B cell (primary cell): ENCODE measurements at regions not wholly inside any gene's neighbourhood (a gene's known extent, or its start where the extent isn't known, plus 50 kb on each side); places are given as distances from the start of the nearest gene placed in this dataset.

Experiments used
- ATAC-seq: fragments of 200-7000 bp; cut with Tn5 transposase; one replicate; pipeline ENCODE4 v1.10.0; 2021; ENCODE audit warnings: low read depth, mild to moderate bottlenecking, moderate number of reproducible peaks, moderate library complexity
- CTCF ChIA-PET: fragments of 350-600 bp; sonication (Branson Sonifier 250); formaldehyde crosslinking; loops from one replicate; lab custom pipeline; 2021; ENCODE audit warnings: antibody characterized with exemption, inconsistent platforms; lab: Charles Lee
- POLR2A ChIA-PET: fragments of 350-600 bp; sonication (Branson Sonifier 250); formaldehyde crosslinking; loops from one replicate; lab custom pipeline; 2021; ENCODE audit warnings: antibody characterized with exemption; lab: Charles Lee
- DNase-seq: peaks from one replicate; pipeline ENCODE4 v3.0.0; 2013
- H2AFZ ChIP-seq: 2 replicates; pipeline ENCODE4 v1.6.1; 2012; ENCODE audit warnings: mild to moderate bottlenecking, low read depth, low read length; ENCODE audit not compliant: insufficient read depth, poor library complexity, severe bottlenecking
- H3K27ac ChIP-seq, 2 donors: 1 replicate in 1 of 2; 2 replicates in 1 of 2; pipeline ENCODE4 v1.5.1; 2012 to 2013; ENCODE audit warnings: low read length in 2 of 2, mild to moderate bottlenecking in 2 of 2, moderate library complexity in 1 of 2
- H3K27me3 ChIP-seq, 4 experiments: fragments of 200-600 bp in 1 of 4; sonication (generic) in 1 of 4; replicated peaks in 1 of 4; 1 replicate in 2 of 4; 2 replicates in 2 of 4; pipeline versions ENCODE4 v1.6.1 to v1.7.0; 2013 to 2016; ENCODE audit warnings: low read length in 3 of 4, mild to moderate bottlenecking in 2 of 4, mixed read lengths in 1 of 4, moderate library complexity in 1 of 4; ENCODE audit not compliant: insufficient read depth in 4 of 4, control insufficient read depth in 3 of 4; ENCODE audit errors: control extremely low read depth in 1 of 4
- H3K36me3 ChIP-seq, 2 experiments: replicated peaks in 1 of 2; 1 replicate in 1 of 2; 2 replicates in 1 of 2; pipeline versions ENCODE4 v1.6.1 to v1.7.1; 2013; ENCODE audit warnings: low read length in 1 of 2; ENCODE audit not compliant: insufficient read depth in 2 of 2, control insufficient read depth in 1 of 2; ENCODE audit errors: control extremely low read depth in 1 of 2, extremely low read depth in 1 of 2
- H3K4me1 ChIP-seq, 2 donors: fragments of 200-600 bp in 1 of 2; sonication (generic) in 1 of 2; 1 replicate in 1 of 2; 2 replicates in 1 of 2; pipeline versions ENCODE4 v1.5.1 to v1.6.1; 2013 to 2017; ENCODE audit warnings: low read length in 2 of 2; ENCODE audit not compliant: control insufficient read depth in 2 of 2, insufficient read depth in 2 of 2
- H3K4me2 ChIP-seq: replicated peaks from 2 replicates; pipeline ENCODE3; 2012; ENCODE audit warnings: mild to moderate bottlenecking, low read depth, low read length; ENCODE audit not compliant: poor library complexity, severe bottlenecking
- H3K4me3 ChIP-seq, 5 experiments: fragments of 200-600 bp in 1 of 5; sonication (generic) in 1 of 5; 1 replicate in 3 of 5; 2 replicates in 2 of 5; pipeline versions ENCODE4 v1.5.1 to v1.7.0; 2011 to 2016; ENCODE audit warnings: low read length in 4 of 5, mild to moderate bottlenecking in 4 of 5, low read depth in 2 of 5, control low read depth in 1 of 5, moderate library complexity in 1 of 5; ENCODE audit not compliant: insufficient read depth in 1 of 5; ENCODE audit errors: control extremely low read depth in 1 of 5, extremely low read depth in 1 of 5
- H3K79me2 ChIP-seq: fragments of 200-600 bp; sonication (generic); one replicate; pipeline ENCODE4 v1.6.0; 2016; ENCODE audit warnings: low read length; ENCODE audit not compliant: control insufficient read depth, insufficient read depth
- H3K9ac ChIP-seq: fragments of 200-600 bp; sonication (generic); 2 replicates; pipeline ENCODE4 v1.6.1; 2017; ENCODE audit warnings: mild to moderate bottlenecking, low read length, moderate library complexity
- H3K9me3 ChIP-seq, 3 donors: one replicate each; pipeline versions ENCODE4 v1.6.1 to v1.7.1; 2013; ENCODE audit warnings: low read length in 2 of 3; ENCODE audit not compliant: control insufficient read depth in 2 of 3, insufficient read depth in 1 of 3; ENCODE audit errors: control extremely low read depth in 1 of 3
- H4K20me1 ChIP-seq: 2 replicates; pipeline ENCODE4 v1.6.0; 2012; ENCODE audit warnings: mild to moderate bottlenecking, low read length; ENCODE audit not compliant: insufficient read depth, control insufficient read depth, poor library complexity, severe bottlenecking
- H3K27ac Mint-ChIP-seq: one replicate; pipeline ENCODE4 v1.8.0; 2021; ENCODE audit warnings: mixed read lengths
- H3K27me3 Mint-ChIP-seq: one replicate; pipeline ENCODE4 v1.8.0; 2021; ENCODE audit warnings: mixed read lengths
- H3K4me1 Mint-ChIP-seq: one replicate; pipeline ENCODE4 v1.8.0; 2021; ENCODE audit warnings: mixed read lengths
- H3K4me3 Mint-ChIP-seq: one replicate; pipeline ENCODE4 v1.8.0; 2021; ENCODE audit warnings: mixed read lengths
- H3K9me3 Mint-ChIP-seq: one replicate; pipeline ENCODE4 v1.8.0; 2022; ENCODE audit warnings: mixed read lengths; ENCODE audit not compliant: insufficient read depth
- EZH2 ChIP-seq: IDR thresholded peaks from 2 replicates; pipeline ENCODE4 v1.6.1; 2012; ENCODE audit warnings: borderline replicate concordance, low read depth, mild to moderate bottlenecking, moderate library complexity, low read length; ENCODE audit not compliant: insufficient read depth, poor library complexity, severe bottlenecking
- WGBS: methylation state at CpG from one replicate; pipeline ENCODE4 v1.1.5; 2013; ENCODE audit warnings: missing lambda C conversion rate; ENCODE audit not compliant: insufficient coverage; 5-methylcytosine and 5-hydroxymethylcytosine counted together
- intact Hi-C: fragments of 100-400 bp; cut with micrococcal nuclease; formaldehyde crosslinking; loops from one replicate; pipeline ENCODE4 v1.10.0; 2022
- TF ChIP-seq, protein P1 (sequence below): fragments of 200-600 bp; IDR thresholded peaks from one replicate; pipeline ENCODE4 v1.8.0; 2022; ENCODE audit warnings: antibody characterized with exemption, mild to moderate bottlenecking

DNA sequence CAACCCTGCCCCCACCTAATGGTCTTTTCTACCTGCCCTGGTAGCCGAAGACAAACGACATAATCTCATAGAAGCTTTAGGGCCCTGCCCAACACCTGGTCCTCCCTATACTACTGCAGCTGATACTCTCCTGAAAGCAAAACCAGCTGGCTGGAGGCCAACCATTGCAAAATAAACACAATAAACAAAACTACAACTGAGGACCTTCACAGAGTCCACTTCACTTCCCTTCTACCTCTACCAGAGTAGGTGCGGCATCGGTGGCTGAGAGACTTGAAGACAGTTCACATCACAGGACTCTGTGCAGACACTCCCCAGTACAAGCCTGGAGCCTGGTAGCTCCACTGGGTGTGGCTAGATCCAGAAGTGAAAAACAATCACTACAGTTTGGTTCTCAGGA, 476.2 kb downstream of the MMUT start:
- DNase-seq (no peak), ATAC-seq (no peak)
- intact Hi-C loops = no loop called here
- Histone ChIP-seq H3K36me3 (no peaks in the 10 kb centered on the region), H3K27me3 (no peaks in the 10 kb centered on the region), H3K9me3 (peaks cover 0 to 37% (median 6%) of the 10 kb centered on the region in 3 donors), H4K20me1 (no peaks in the 10 kb centered on the region), H3K4me3 (no peak overlapping the region), H2AFZ (no peak overlapping the region), H3K4me1 (no peaks in the 10 kb centered on the region), H3K27ac (no peak overlapping the region), H3K79me2 (no peaks in the 10 kb centered on the region), H3K9ac (no peak overlapping the region), H3K4me2 (no peak overlapping the region)
- Mint-ChIP-seq H3K27ac (no peak overlapping the region), H3K4me3 (no peak overlapping the region), H3K9me3 (peaks cover 3% of the 10 kb centered on the region), H3K27me3 (no peaks in the 10 kb centered on the region), H3K4me1 (no peaks in the 10 kb centered on the region)
- CTCF ChIA-PET = no interaction called here
- 93% methylated on average over 2 of the region's 4 CpGs for WGBS
- POLR2A ChIA-PET = no interaction called here
- TF ChIP-seq, protein P1, sequence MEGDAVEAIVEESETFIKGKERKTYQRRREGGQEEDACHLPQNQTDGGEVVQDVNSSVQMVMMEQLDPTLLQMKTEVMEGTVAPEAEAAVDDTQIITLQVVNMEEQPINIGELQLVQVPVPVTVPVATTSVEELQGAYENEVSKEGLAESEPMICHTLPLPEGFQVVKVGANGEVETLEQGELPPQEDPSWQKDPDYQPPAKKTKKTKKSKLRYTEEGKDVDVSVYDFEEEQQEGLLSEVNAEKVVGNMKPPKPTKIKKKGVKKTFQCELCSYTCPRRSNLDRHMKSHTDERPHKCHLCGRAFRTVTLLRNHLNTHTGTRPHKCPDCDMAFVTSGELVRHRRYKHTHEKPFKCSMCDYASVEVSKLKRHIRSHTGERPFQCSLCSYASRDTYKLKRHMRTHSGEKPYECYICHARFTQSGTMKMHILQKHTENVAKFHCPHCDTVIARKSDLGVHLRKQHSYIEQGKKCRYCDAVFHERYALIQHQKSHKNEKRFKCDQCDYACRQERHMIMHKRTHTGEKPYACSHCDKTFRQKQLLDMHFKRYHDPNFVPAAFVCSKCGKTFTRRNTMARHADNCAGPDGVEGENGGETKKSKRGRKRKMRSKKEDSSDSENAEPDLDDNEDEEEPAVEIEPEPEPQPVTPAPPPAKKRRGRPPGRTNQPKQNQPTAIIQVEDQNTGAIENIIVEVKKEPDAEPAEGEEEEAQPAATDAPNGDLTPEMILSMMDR = no peak
- TF ChIP-seq EZH2 = no peak

DNA sequence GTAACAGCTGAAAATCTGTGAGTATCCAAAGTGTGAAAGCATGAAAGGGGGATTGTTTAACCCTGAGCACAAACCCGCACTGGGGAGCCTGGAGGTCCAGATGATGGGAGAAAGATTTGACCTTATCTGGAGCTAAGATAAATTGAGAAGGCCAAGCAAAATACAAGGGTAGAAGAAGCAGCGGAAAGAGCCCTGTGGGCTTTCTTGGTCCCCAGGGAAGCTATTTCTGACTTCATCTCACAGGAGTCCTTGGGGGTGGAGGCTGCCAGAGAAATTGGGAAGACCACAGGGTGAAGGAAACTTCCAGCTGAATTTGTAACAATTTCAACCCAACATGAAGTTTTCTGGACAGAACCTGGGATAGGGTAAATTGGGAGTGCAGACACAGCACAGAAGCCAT, 476.9 kb downstream of the MMUT start:
- intact Hi-C loops = no loop called here
- no peak for TF ChIP-seq EZH2
- TF ChIP-seq, protein P1 = no peak
- H3K36me3 ChIP-seq = no peaks in the 10 kb centered on the region
- no peaks in the 10 kb centered on the region for H3K27me3 ChIP-seq
- DNase-seq = no peak
- H3K4me3 ChIP-seq = no peak overlapping the region
- no peak for ATAC-seq
- H3K4me1 ChIP-seq = no peaks in the 10 kb centered on the region
- WGBS = 88% methylated on average over 1 of the region's 2 CpGs
- Mint-ChIP-seq H3K27ac (no peak overlapping the region), H3K4me1 (no peaks in the 10 kb centered on the region), H3K9me3 (peaks cover 3% of the 10 kb centered on the region), H3K27me3 (no peaks in the 10 kb centered on the region), H3K4me3 (no peak overlapping the region)
- H2AFZ ChIP-seq = no peak overlapping the region
- H3K27ac ChIP-seq = no peak overlapping the region
- no peaks in the 10 kb centered on the region for H4K20me1 ChIP-seq
- peaks cover 0 to 37% (median 6%) of the 10 kb centered on the region in 3 donors for H3K9me3 ChIP-seq
- no peak overlapping the region for H3K4me2 ChIP-seq
- no peaks in the 10 kb centered on the region for H3K79me2 ChIP-seq
- ChIA-PET POLR2A (no interaction called here), CTCF (no interaction called here)
- no peak overlapping the region for H3K9ac ChIP-seq
